ENCODE measurements at regions not wholly inside any gene's neighbourhood (a gene's known extent, or its start where the extent isn't known, plus 50 kb on each side); places are given as distances from the start of the nearest gene placed in this dataset.

- TF ChIP-seq, protein P1, sequence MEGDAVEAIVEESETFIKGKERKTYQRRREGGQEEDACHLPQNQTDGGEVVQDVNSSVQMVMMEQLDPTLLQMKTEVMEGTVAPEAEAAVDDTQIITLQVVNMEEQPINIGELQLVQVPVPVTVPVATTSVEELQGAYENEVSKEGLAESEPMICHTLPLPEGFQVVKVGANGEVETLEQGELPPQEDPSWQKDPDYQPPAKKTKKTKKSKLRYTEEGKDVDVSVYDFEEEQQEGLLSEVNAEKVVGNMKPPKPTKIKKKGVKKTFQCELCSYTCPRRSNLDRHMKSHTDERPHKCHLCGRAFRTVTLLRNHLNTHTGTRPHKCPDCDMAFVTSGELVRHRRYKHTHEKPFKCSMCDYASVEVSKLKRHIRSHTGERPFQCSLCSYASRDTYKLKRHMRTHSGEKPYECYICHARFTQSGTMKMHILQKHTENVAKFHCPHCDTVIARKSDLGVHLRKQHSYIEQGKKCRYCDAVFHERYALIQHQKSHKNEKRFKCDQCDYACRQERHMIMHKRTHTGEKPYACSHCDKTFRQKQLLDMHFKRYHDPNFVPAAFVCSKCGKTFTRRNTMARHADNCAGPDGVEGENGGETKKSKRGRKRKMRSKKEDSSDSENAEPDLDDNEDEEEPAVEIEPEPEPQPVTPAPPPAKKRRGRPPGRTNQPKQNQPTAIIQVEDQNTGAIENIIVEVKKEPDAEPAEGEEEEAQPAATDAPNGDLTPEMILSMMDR (IDR thresholded peaks at IDR 0.05) = no peak
- no peak for TF ChIP-seq ZFX (IDR thresholded peaks at IDR 0.05; ENCODE audit: borderline replicate concordance)
These were observed 93.8 kb upstream of the EPB41L4A start for GRCh38 chr5:112512901-112513300.
